ENCODE measurements at regions not wholly inside any gene's neighbourhood (a gene's known extent, or its start where the extent isn't known, plus 50 kb on each side); places are given as distances from the start of the nearest gene placed in this dataset.

DNA sequence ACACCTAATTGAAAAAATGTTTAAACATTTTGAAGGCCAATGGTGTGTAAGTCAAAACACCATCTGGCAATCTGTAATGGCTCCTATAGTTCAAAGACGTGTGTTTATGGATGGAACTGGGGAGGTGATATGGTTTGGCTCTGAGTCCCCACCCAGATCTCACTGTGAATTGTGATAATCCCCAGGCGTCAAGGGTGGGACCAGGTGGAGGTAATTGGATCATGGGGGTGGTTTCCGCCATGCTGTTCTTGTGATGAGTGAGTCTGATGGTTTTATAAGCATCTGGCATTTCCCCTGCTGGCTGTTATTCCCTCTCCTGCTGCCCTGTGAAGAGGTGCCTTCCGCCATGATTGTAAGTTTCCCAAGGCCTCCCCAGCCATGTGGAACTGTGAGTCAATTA is 52.2 kb downstream of the ADRA2C start:
- no peak overlapping the region for H3K27ac Mint-ChIP-seq (ENCODE audit: unreplicated experiment)
- H3K36me3 Mint-ChIP-seq (ENCODE audit: low read depth, unreplicated experiment), result no peaks in the 10 kb centered on the region
- no peak overlapping the region for H3K4me3 Mint-ChIP-seq (ENCODE audit: unreplicated experiment)
- no peaks in the 10 kb centered on the region for H3K4me1 Mint-ChIP-seq (ENCODE audit: unreplicated experiment)
- H3K27me3 Mint-ChIP-seq (ENCODE audit: unreplicated experiment), result peaks cover 21% of the 10 kb centered on the region
- no peak for DNase-seq (ENCODE audit: low spot score)
- H3K9me3 Mint-ChIP-seq (ENCODE audit: unreplicated experiment), result no peaks in the 10 kb centered on the region
- TF ChIP-seq, protein P1, sequence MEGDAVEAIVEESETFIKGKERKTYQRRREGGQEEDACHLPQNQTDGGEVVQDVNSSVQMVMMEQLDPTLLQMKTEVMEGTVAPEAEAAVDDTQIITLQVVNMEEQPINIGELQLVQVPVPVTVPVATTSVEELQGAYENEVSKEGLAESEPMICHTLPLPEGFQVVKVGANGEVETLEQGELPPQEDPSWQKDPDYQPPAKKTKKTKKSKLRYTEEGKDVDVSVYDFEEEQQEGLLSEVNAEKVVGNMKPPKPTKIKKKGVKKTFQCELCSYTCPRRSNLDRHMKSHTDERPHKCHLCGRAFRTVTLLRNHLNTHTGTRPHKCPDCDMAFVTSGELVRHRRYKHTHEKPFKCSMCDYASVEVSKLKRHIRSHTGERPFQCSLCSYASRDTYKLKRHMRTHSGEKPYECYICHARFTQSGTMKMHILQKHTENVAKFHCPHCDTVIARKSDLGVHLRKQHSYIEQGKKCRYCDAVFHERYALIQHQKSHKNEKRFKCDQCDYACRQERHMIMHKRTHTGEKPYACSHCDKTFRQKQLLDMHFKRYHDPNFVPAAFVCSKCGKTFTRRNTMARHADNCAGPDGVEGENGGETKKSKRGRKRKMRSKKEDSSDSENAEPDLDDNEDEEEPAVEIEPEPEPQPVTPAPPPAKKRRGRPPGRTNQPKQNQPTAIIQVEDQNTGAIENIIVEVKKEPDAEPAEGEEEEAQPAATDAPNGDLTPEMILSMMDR (IDR thresholded peaks at IDR 0.05; ENCODE audit: unreplicated experiment), result no peak

DNA sequence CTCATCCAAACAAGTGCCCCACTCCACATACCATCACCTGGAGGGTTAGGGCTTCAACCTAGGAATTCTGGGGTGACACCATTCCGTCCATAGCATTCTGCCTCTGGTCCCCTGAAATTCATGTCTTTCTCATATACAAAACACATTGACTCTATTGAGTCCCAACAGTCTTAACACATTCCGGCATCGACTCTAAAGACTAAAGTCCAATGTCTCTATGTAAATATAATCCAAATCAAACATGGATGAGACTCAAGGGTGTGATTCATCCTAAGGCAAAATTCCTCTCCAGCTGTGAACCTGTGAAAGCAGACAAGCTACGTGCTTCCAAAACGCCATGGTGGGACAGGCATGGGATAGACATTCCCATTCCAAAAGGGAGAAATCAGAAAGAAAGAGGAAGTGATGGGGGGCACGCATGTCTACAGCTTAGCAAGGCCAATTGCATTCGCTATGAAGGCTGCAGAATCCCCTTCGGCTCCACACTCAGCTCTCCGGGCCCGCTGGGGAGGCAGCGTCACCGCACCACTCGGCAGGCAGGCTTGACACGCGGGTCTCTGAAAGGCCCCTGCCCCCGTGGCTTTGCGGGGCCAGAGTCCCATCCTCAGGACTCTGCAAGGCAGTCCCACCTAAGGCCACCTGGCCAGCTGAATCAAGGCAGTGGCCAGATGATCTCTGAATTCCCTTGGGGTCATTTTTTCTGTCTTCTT is 53.2 kb downstream of the ADRA2C start:
- H3K27me3 Mint-ChIP-seq (ENCODE audit: unreplicated experiment), result peaks cover 17% of the 10 kb centered on the region
- H3K4me3 Mint-ChIP-seq (ENCODE audit: unreplicated experiment), result no peak overlapping the region
- H3K27ac Mint-ChIP-seq (ENCODE audit: unreplicated experiment), result peak overlapping the region; percentile 18
- H3K36me3 Mint-ChIP-seq (ENCODE audit: low read depth, unreplicated experiment), result no peaks in the 10 kb centered on the region
- no peaks in the 10 kb centered on the region for H3K4me1 Mint-ChIP-seq (ENCODE audit: unreplicated experiment)
- DNase-seq (ENCODE audit: low spot score), result no peak
- H3K9me3 Mint-ChIP-seq (ENCODE audit: unreplicated experiment), result no peaks in the 10 kb centered on the region
- TF ChIP-seq, protein P1 (IDR thresholded peaks at IDR 0.05; ENCODE audit: unreplicated experiment), result no peak

GRCh38 chr4:3820016-3820805 is 54.0 kb downstream of the ADRA2C start:
- Mint-ChIP-seq H3K27ac (ENCODE audit: unreplicated experiment) (no peak overlapping the region), H3K4me1 (ENCODE audit: unreplicated experiment) (no peaks in the 10 kb centered on the region), H3K9me3 (ENCODE audit: unreplicated experiment) (no peaks in the 10 kb centered on the region), H3K4me3 (ENCODE audit: unreplicated experiment) (no peak overlapping the region), H3K36me3 (ENCODE audit: low read depth, unreplicated experiment) (no peaks in the 10 kb centered on the region), H3K27me3 (ENCODE audit: unreplicated experiment) (peaks cover 24% of the 10 kb centered on the region)
- no peak for DNase-seq (ENCODE audit: low spot score)
- TF ChIP-seq, protein P1 (IDR thresholded peaks at IDR 0.05; ENCODE audit: unreplicated experiment), result no peak

GRCh38 chr4:3820806-3821579 is 54.8 kb downstream of the ADRA2C start:
- peaks cover 25% of the 10 kb centered on the region for H3K27me3 Mint-ChIP-seq (ENCODE audit: unreplicated experiment)
- H3K4me1 Mint-ChIP-seq (ENCODE audit: unreplicated experiment), result no peaks in the 10 kb centered on the region
- no peaks in the 10 kb centered on the region for H3K36me3 Mint-ChIP-seq (ENCODE audit: low read depth, unreplicated experiment)

More at GRCh38 chr4:3820806-3821579, 54.8 kb downstream of the ADRA2C start:
- no peak overlapping the region for H3K27ac Mint-ChIP-seq (ENCODE audit: unreplicated experiment)
- H3K9me3 Mint-ChIP-seq (ENCODE audit: unreplicated experiment), result no peaks in the 10 kb centered on the region
- TF ChIP-seq, protein P1 (IDR thresholded peaks at IDR 0.05; ENCODE audit: unreplicated experiment), result no peak
- H3K4me3 Mint-ChIP-seq (ENCODE audit: unreplicated experiment), result no peak overlapping the region
- no peak for DNase-seq (ENCODE audit: low spot score)
